ENCODE measurements at regions not wholly inside any gene's neighbourhood (a gene's known extent, or its start where the extent isn't known, plus 50 kb on each side); places are given as distances from the start of the nearest gene placed in this dataset.

- H3K4me3 ChIP-seq = no peak overlapping the region
- 84 to 97% (median 92%) methylated on average over 1 of the region's 1 CpG for WGBS, 4 donors
- no peaks in the 10 kb centered on the region for H3K36me3 ChIP-seq
- H3K4me1 ChIP-seq = peaks cover 0 to 11% (median 0%) of the 10 kb centered on the region in 12 donors
- H3K9me3 ChIP-seq = no peaks in the 10 kb centered on the region
- TF ChIP-seq CTCF (IDR thresholded peaks at IDR 0.05) (no peak), POLR2A (IDR thresholded peaks at IDR 0.05) (no peak)
- no peak for DNase-seq
- ATAC-seq = no peak
- no peaks in the 10 kb centered on the region for H3K27me3 ChIP-seq
- intact Hi-C loops (cut with DNase I) = no loop called here
- H3K27ac ChIP-seq = no peak overlapping the region
Observed at GRCh38 chr6:155996151-155996550, 540.5 kb upstream of the NOX3 start.

- intact Hi-C loops (cut with DNase I) = no loop called here
- no peak for ATAC-seq
- WGBS, 4 donors = 92 to 93% (median 93%) methylated on average over 4 of the region's 4 CpGs
- H3K4me3 ChIP-seq = no peak overlapping the region
- no peak overlapping the region for H3K27ac ChIP-seq
- no peaks in the 10 kb centered on the region for H3K9me3 ChIP-seq
- no peak for TF ChIP-seq POLR2A (IDR thresholded peaks at IDR 0.05)
- TF ChIP-seq CTCF (IDR thresholded peaks at IDR 0.05) = no peak
- no peaks in the 10 kb centered on the region for H3K36me3 ChIP-seq
- H3K27me3 ChIP-seq = no peaks in the 10 kb centered on the region
- DNase-seq = no peak
- H3K4me1 ChIP-seq = peaks cover 0 to 11% (median 0%) of the 10 kb centered on the region in 12 donors
Observed at GRCh38 chr6:155995281-155995680, 539.6 kb upstream of the NOX3 start.

- Histone ChIP-seq H3K4me1 (peaks cover 0 to 11% (median 0%) of the 10 kb centered on the region in 12 donors), H3K9me3 (no peaks in the 10 kb centered on the region), H3K27ac (no peak overlapping the region), H3K36me3 (no peaks in the 10 kb centered on the region), H3K27me3 (no peaks in the 10 kb centered on the region), H3K4me3 (no peak overlapping the region)
- no peak for TF ChIP-seq POLR2A (IDR thresholded peaks at IDR 0.05)
- no peak for TF ChIP-seq CTCF (IDR thresholded peaks at IDR 0.05)
- intact Hi-C loops (cut with DNase I) = no loop called here
- no peak for DNase-seq
- ATAC-seq = no peak
- WGBS, 4 donors = 81 to 91% (median 87%) methylated on average over 7 of the region's 7 CpGs
Observed at GRCh38 chr6:155994086-155994485, 538.4 kb upstream of the NOX3 start.

- Histone ChIP-seq H3K9me3 (no peaks in the 10 kb centered on the region), H3K27me3 (no peaks in the 10 kb centered on the region), H3K4me3 (no peak overlapping the region), H3K36me3 (no peaks in the 10 kb centered on the region), H3K27ac (peak overlapping the region in 1 of 12 donors; percentile 29), H3K4me1 (peaks cover 0 to 11% (median 0%) of the 10 kb centered on the region in 12 donors)
- TF ChIP-seq POLR2A (IDR thresholded peaks at IDR 0.05) = no peak
- intact Hi-C loops (cut with DNase I) = no loop called here
- ATAC-seq = peak in 1 of 4 donors; percentile 18
- DNase-seq = peak in 1 of 5 donors; percentile 28
- WGBS, 4 donors = 56 to 84% (median 61%) methylated on average over 6 of the region's 6 CpGs
Observed at GRCh38 chr6:155993240-155993639, 537.6 kb upstream of the NOX3 start.

GRCh38 chr6:155985660-155986138, 530.1 kb upstream of the NOX3 start:
- TF ChIP-seq POLR2A (IDR thresholded peaks at IDR 0.05) (no peak), CTCF (IDR thresholded peaks at IDR 0.05) (no peak)
- no peaks in the 10 kb centered on the region for H3K9me3 ChIP-seq
- H3K4me1 ChIP-seq = peaks cover 0 to 27% (median 14%) of the 10 kb centered on the region in 12 donors
- WGBS, 4 donors = 7 to 23% (median 14%) methylated on average over 3 of the region's 3 CpGs
- DNase-seq (peak in 4 of 5 donors; percentile 38 to 66 (median 52)), ATAC-seq (peak; percentile 92 to 94 (median 93))
- H3K4me3 ChIP-seq = no peak overlapping the region
- H3K36me3 ChIP-seq = no peaks in the 10 kb centered on the region
- no peaks in the 10 kb centered on the region for H3K27me3 ChIP-seq
- peak overlapping the region in 11 of 12 donors; percentile 36 to 70 (median 52) for H3K27ac ChIP-seq
- intact Hi-C loops (cut with DNase I) = loop anchor here in 1 of 10 donors (10.0 kb wide), 1 partner anchor 189 kb away; no protein-coding TSS in a partner anchor
